GM10266 (cell line): ENCODE measurements at regions not wholly inside any gene's neighbourhood (a gene's known extent, or its start where the extent isn't known, plus 50 kb on each side); places are given as distances from the start of the nearest gene placed in this dataset.

Source experiments
- DNase-seq: peaks from one replicate; pipeline ENCODE4 v3.0.0; 2012; ENCODE audit errors: extremely low spot score
- CTCF ChIP-seq: IDR thresholded peaks from 2 replicates; pipeline ENCODE4 v1.5.1; 2012; ENCODE audit warnings: mild to moderate bottlenecking, low read depth; ENCODE audit not compliant: control insufficient read depth, insufficient read depth; ENCODE audit errors: missing control alignments

GRCh38 chr10:46223064-46223480 is 63.7 kb upstream of the ANTXRL start:
- no peak for TF ChIP-seq CTCF
- no peak for DNase-seq

GRCh38 chr10:46223626-46224413 is 63.0 kb upstream of the ANTXRL start:
- DNase-seq, result no peak
- TF ChIP-seq CTCF, result no peak

- TF ChIP-seq CTCF, result no peak
- DNase-seq, result no peak
These were observed 62.4 kb upstream of the ANTXRL start for GRCh38 chr10:46224414-46224682.

GRCh38 chr10:46225597-46225996 is 61.2 kb upstream of the ANTXRL start:
- TF ChIP-seq CTCF, result no peak
- DNase-seq, result no peak

GRCh38 chr10:46226232-46226631 is 60.6 kb upstream of the ANTXRL start:
- TF ChIP-seq CTCF, result no peak
- no peak for DNase-seq

- no peak for DNase-seq
- TF ChIP-seq CTCF, result no peak
These were observed 59.8 kb upstream of the ANTXRL start for GRCh38 chr10:46226900-46227558.

- DNase-seq, result no peak
- TF ChIP-seq CTCF, result no peak
These were observed 59.2 kb upstream of the ANTXRL start for GRCh38 chr10:46227571-46227935.
